ENCODE measurements at regions not wholly inside any gene's neighbourhood (a gene's known extent, or its start where the extent isn't known, plus 50 kb on each side); places are given as distances from the start of the nearest gene placed in this dataset.

- in situ Hi-C loops (cut with HindIII; ENCODE audit: low pct_unique_long_range_greater_than_20kb, low sequenced_read_pairs) (no loop called here), intact Hi-C loops (cut with micrococcal nuclease; ENCODE audit: unreplicated experiment) (no loop called here)
- DNase-seq (ENCODE audit: low read depth, low spot score): no peak
- H3K27ac ChIP-seq (ENCODE audit: low read length): no peak overlapping the region
- ChIA-PET POLR2A (no interaction called here), CTCF (no interaction called here)
- ATAC-seq: no peak
- no peaks in the 10 kb centered on the region for H3K4me1 ChIP-seq (ENCODE audit: control insufficient read depth, insufficient read depth, low read length)
- H3K36me3 ChIP-seq (ENCODE audit: control insufficient read depth, insufficient read depth, low read length): no peaks in the 10 kb centered on the region
- H3K4me3 ChIP-seq (ENCODE audit: low read depth in 2 of 2, low read length in 2 of 2): no peak overlapping the region
- H3K27me3 ChIP-seq (ENCODE audit: control insufficient read depth, insufficient read depth, low read length): 0 out of 2 replicates have a peak, but pooled peaks cover 2% of the 10 kb centered on the region
- TF ChIP-seq REST (IDR thresholded peaks at IDR 0.05; ENCODE audit: insufficient read depth in 1 of 2, low read depth in 2 of 2, low read length in 1 of 2) (no peak), SIN3A (IDR thresholded peaks at IDR 0.05; ENCODE audit: borderline replicate concordance, insufficient read depth, low read depth, low read length) (no peak), POLR2AphosphoS5 (IDR thresholded peaks at IDR 0.05; ENCODE audit: low read depth, low read length) (no peak), TCF7L2 (IDR thresholded peaks at IDR 0.05; ENCODE audit: low read depth, low read length) (no peak)
- TF ChIP-seq, protein P1, sequence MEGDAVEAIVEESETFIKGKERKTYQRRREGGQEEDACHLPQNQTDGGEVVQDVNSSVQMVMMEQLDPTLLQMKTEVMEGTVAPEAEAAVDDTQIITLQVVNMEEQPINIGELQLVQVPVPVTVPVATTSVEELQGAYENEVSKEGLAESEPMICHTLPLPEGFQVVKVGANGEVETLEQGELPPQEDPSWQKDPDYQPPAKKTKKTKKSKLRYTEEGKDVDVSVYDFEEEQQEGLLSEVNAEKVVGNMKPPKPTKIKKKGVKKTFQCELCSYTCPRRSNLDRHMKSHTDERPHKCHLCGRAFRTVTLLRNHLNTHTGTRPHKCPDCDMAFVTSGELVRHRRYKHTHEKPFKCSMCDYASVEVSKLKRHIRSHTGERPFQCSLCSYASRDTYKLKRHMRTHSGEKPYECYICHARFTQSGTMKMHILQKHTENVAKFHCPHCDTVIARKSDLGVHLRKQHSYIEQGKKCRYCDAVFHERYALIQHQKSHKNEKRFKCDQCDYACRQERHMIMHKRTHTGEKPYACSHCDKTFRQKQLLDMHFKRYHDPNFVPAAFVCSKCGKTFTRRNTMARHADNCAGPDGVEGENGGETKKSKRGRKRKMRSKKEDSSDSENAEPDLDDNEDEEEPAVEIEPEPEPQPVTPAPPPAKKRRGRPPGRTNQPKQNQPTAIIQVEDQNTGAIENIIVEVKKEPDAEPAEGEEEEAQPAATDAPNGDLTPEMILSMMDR (IDR thresholded peaks at IDR 0.05): no peak
- BruUV-seq (replicated peaks): no TSS peak
- H3K9me3 ChIP-seq (ENCODE audit: control insufficient read depth, insufficient read depth, low read depth, low read length): no peaks in the 10 kb centered on the region
These were observed 85.7 kb upstream of the FAM180A start for GRCh38 chr7:135834266-135834665.

GRCh38 chr7:135833642-135834041, 85.0 kb upstream of the FAM180A start:
- POLR2A ChIA-PET: no interaction called here
- intact Hi-C loops (cut with micrococcal nuclease; ENCODE audit: unreplicated experiment): no loop called here
- CTCF ChIA-PET: no interaction called here
- no peaks in the 10 kb centered on the region for H3K36me3 ChIP-seq (ENCODE audit: control insufficient read depth, insufficient read depth, low read length)
- H3K9me3 ChIP-seq (ENCODE audit: control insufficient read depth, insufficient read depth, low read depth, low read length): no peaks in the 10 kb centered on the region
- H3K27ac ChIP-seq (ENCODE audit: low read length): no peak overlapping the region
- DNase-seq (ENCODE audit: low read depth, low spot score) (no peak), ATAC-seq (no peak)
- in situ Hi-C loops (cut with HindIII; ENCODE audit: low pct_unique_long_range_greater_than_20kb, low sequenced_read_pairs): no loop called here
- 0 out of 2 replicates have a peak, but pooled peaks cover 2% of the 10 kb centered on the region for H3K27me3 ChIP-seq (ENCODE audit: control insufficient read depth, insufficient read depth, low read length)
- no peaks in the 10 kb centered on the region for H3K4me1 ChIP-seq (ENCODE audit: control insufficient read depth, insufficient read depth, low read length)
- no TSS peak for BruUV-seq (replicated peaks)
- TF ChIP-seq, protein P1 (IDR thresholded peaks at IDR 0.05): no peak
- TF ChIP-seq TCF7L2 (IDR thresholded peaks at IDR 0.05; ENCODE audit: low read depth, low read length) (no peak), SIN3A (IDR thresholded peaks at IDR 0.05; ENCODE audit: borderline replicate concordance, insufficient read depth, low read depth, low read length) (no peak), POLR2AphosphoS5 (IDR thresholded peaks at IDR 0.05; ENCODE audit: low read depth, low read length) (no peak), REST (IDR thresholded peaks at IDR 0.05; ENCODE audit: insufficient read depth in 1 of 2, low read depth in 2 of 2, low read length in 1 of 2) (no peak)
- no peak overlapping the region for H3K4me3 ChIP-seq (ENCODE audit: low read depth in 2 of 2, low read length in 2 of 2)

Data from Panc1 (cell line).